Prostate gland (tissue), 2 donors: ENCODE measurements at regions not wholly inside any gene's neighbourhood (a gene's known extent, or its start where the extent isn't known, plus 50 kb on each side); places are given as distances from the start of the nearest gene placed in this dataset.

Experiments used
- CTCF ChIP-seq, 4 experiments: fragments of 200-600 bp in 2 of 4; fragments of 450-650 bp in 2 of 4; sonication (generic) in 2 of 4; IDR thresholded peaks; 1 replicate in 3 of 4; 2 replicates in 1 of 4; pipeline ENCODE4 v1.5.1; 2016 to 2019; ENCODE audit warnings: antibody characterized with exemption in 4 of 4, mild to moderate bottlenecking in 2 of 4, moderate library complexity in 2 of 4
- POLR2AphosphoS5 ChIP-seq: sonication (generic); formaldehyde crosslinking; IDR thresholded peaks from one replicate; pipeline ENCODE4 v1.6.1; 2017; ENCODE audit warnings: antibody characterized with exemption

GRCh38 chr1:67560580-67561255, 124.3 kb upstream of the GADD45A start:
- TF ChIP-seq CTCF (IDR thresholded peaks at IDR 0.05) (no peak), POLR2AphosphoS5 (no peak)
